GM18873 (cell line): ENCODE measurements at regions not wholly inside any gene's neighbourhood (a gene's known extent, or its start where the extent isn't known, plus 50 kb on each side); places are given as distances from the start of the nearest gene placed in this dataset.
"Not testable (repeated sequence)": the region's sequence is repeated elsewhere in the genome, so short reads cannot be mapped to it uniquely, and the experiment has no call there.

Experiments
- ATAC-seq: cut with Tn5 transposase; IDR thresholded peaks from one replicate; pipeline ENCODE4 v1.9.1; 2021; ENCODE audit warnings: mild to moderate bottlenecking, moderate library complexity, moderate number of reproducible peaks; ENCODE audit not compliant: unreplicated experiment, low FRiP score

DNA sequence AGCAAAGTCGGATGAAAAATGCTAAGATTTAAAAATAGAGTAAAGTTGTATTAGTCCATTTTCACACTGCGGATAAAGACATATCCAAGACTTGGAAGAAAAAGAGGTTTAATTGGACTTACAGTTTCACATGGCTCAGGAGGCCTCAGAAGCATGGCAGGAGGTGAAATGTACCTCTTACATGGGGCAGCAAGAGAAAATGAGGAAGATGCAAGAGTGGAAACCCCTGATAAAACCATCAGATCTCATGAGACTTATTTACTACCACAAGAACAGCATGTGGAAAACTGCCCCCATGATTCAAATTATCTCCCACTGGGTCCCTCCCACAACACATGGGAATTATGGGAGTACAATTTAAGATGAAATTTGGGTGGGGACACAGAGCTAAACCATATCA is 391.7 kb downstream of the PTPRC start:
- ATAC-seq, result not testable (repeated sequence)

DNA sequence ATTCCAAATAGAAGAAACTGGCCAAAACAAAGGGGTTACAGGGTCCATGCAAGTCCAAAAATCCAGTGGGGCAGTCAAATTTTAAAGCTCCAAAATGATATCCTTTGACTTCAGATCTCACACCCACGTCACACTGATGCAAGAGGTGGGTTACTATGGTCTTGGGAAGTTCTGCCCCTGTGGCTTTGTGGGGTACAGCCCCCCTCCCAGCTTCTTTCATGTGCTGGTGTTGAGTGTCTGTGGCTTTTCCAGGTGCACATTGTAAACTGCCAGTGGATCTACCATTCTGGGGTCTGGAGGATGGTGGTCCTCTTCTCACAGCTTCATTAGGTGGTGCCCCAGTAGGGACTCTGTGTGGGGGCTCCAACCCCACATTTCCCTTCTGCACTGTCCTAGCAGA is 392.3 kb downstream of the PTPRC start:
- not testable (repeated sequence) for ATAC-seq

DNA sequence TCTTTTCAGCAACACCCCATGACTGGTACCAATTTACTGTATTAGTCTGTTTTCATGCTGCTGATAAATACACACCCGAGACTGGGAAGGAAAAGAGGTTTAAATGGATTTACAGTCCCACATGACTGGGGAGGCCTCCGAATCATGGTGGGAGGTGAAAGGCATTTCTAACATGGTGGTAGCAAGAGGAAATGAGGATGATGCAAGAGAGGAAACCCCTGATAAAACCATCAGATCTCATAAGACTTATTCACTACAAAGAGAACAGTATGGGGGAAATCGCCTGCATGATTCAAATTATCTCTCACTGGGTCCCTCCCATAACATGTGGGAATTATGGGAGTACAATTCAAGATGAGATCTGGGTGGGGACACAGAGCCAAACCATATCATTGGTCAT is 393.6 kb downstream of the PTPRC start:
- not testable (repeated sequence) for ATAC-seq

DNA sequence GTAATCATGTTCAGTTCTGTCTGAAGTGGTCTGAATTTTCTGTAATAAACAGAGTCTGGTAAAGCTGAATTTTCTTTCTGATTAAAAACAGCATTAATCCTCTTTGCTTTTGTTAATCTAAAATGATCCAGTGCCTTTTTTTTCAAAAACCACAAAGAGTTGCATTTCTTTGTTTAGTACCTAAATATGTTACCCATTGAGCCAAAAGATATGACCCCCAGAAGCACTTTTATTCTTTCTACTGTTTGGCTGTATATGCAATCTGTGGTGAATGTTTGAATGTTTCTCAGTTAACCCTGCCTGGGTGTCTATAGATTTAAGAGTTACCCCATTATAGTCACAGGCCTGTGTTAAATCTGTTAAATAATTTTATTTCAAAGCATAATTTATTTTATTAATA is 394.8 kb downstream of the PTPRC start:
- no peak for ATAC-seq

DNA sequence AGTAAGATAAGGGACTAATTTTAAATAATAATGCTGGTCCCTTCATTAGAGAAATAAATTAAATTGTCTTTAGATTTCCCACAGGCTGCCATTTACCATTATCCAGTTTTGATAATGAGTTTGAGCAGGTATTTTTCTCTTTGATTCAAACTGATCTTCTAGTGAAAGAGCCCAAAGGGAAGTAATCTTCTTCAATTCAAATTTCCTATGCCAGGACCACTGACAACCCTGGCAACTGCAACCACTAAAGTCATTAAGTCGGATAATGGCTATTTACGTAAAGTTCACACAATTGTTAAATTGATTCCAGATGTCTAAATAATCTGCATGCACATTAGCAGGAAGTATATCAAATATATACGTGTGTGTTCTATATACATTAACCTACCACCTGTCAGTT is 399.3 kb downstream of the PTPRC start:
- ATAC-seq, result no peak

DNA sequence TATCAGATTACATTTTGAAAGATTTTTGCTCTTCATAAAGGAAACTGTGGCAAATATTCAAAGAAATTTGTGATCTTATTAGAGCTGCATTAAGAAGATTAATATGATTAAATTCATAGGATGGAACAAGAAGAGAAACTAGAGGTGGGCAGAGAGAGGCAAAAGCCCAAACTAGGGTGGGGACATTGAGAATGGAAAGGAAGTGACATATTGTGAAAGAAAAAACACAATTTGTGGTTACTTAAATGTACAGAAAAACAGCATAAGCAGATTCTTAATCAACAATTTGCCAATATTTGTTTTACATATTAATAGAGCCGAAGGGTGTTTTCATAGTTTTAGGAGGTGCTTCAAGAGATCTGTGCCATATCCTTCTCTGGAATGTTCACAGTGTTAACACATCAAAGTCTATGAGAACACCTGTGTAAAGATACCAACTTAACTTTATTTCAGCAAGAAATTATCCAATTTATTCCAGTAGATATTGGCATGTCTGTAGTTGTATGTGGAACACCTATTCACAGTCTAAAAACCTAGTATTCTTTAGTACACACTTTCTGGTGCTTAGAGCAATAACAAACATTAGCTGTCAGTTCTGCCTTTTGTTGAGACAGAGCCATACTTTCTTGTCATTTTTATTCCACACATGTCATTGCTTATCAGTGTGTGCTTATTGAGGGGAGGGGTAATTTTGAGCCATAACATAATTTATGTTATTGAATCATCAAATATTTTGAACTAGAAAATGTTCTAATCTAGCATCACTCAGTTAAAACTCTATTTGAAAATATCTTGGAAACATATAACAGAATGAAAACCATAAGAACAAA is 401.5 kb downstream of the PTPRC start:
- no peak for ATAC-seq

DNA sequence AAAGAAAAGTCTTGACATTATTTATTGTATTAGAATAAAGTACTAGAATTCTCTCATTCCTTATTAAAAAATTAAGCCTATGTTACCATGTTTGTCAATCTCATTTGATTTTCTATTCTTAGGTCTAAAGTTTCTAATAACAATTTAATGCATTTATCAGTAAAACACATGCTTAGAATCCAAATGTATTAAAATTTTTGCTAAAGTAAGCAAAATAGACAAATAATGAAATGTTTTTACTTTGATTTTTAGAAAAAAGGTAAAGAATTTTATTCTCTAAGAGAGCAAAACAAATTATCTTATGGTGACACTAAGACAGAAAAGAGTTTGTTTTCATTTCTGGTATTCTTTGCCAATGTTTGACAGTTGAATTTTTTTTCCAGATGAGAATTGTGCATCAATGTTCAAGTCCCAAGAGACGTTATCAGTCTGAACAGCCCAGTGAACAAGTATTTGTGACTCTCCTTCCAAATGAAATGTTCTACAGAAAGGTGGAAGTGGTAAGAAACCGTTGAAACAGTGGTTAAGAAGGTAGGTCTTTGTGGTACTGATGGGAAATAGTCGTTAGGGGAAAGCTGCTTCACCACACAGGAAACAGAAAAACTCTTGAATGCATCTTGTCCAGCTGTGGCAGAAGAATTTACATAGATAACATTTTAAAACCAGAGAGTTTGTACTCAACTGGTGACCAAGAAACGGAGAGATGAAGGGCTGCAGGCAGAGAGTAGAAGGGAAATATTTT is 402.5 kb downstream of the PTPRC start:
- ATAC-seq, result peak; percentile 99

DNA sequence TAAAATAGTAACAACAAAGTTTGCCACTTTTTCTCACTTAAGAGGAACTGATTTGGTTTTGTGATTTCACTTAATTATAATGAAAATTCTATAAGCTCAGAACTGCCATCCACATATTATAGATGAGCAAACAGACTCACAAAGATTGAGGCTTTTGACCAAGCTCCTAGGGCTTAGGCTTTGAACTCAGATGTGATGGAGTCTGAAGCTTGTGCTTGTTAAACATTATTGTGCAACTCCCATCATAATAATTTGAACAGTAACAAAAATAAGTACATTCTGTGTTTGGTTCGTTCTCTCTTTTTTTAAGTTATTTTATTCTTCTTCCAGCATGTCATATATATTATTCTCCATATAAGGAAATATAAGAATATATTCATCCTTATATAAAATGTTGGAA is 403.4 kb downstream of the PTPRC start:
- no peak for ATAC-seq

DNA sequence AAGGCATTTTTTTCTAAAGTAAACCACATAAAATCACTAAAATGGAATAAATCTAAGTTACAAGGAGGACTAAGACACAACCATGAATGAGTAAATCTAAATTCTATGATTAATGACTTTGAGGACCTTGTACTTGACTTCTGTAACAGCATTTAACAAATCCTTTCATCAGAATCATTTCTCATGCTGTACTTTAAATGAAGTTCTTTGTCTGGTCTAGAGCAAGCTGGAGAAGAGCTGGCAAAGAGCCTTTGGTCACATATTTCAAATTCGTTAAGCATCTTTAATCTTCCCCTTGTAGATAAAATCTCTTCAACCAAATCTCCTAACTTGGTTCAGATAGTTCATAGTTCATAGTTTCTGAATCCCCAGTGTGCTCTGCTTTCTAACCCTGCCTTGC is 405.4 kb downstream of the PTPRC start:
- ATAC-seq, result no peak

DNA sequence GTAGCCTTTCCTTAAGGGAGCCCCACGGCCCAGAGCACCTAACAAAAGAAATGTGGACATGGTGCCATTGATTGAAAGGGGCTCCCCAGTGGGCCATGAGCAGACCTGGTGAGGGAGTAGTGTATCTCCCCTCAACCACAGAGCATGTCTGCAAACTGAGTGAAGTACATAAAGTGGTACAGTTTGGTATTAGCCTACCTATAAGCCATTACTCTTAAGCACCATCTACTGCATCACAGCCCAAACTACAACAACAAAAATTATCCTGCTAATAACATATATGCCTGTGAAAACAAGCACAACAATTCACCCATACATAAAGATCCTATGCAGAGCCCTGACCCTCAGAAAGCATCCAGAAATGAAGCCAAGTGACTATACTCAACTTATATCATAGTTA is 407.8 kb downstream of the PTPRC start:
- no peak for ATAC-seq

DNA sequence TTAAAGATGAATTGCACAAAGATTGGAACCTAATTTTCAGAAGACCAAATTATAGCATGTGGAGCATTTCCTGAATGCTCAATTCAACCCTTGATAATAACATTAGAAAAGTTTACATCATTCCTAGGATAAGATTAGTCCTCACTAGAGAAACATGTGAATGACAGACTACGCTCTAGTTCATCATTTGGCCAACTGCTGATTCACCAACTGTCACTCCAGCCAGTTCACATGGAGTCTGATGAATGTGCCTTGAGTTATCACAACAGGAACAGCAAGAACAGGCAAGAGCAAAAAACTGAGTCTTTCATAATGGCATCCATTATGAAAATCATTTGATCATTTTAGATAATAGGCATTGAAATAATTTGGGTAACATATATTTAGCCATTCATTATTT is 415.9 kb downstream of the PTPRC start:
- no peak for ATAC-seq

DNA sequence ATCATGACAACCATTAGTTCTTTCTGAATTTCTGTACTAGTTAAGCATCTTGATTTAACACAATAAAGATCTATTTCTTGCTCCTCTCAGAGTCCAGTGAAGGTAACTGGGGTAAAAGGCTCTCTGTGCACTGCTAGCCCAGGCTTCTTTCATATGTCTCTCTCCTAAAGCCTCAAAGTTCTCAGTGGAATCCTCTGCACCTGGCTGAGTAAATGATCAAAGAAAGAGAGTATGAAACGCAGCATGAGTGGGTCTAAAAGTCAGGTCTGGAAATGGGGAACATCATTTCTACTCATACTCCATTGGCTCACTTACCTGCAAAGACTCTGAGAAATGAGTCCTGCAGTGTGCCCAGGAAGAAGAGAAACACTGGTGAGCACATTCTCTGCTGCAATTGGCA is 418.5 kb downstream of the PTPRC start:
- no peak for ATAC-seq

DNA sequence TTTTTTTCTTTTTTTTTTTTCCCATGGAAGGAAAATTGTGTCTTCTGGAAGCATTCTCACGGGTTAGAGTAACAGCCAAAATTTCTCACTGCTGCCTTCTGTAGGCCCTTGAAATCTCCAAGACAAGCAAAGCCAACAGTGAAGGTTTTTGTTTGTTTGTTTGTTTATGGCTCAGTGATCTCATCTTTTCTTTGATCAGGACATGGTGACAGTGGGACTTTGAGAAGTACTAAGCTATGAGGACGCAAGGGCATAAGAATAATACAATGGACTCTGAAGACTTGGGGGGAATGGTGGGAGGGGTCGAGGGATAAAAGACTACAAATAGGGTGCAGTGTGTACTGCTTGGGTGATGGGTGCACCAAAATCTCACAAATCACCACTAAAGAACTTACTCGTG is 419.4 kb downstream of the PTPRC start:
- ATAC-seq, result no peak

DNA sequence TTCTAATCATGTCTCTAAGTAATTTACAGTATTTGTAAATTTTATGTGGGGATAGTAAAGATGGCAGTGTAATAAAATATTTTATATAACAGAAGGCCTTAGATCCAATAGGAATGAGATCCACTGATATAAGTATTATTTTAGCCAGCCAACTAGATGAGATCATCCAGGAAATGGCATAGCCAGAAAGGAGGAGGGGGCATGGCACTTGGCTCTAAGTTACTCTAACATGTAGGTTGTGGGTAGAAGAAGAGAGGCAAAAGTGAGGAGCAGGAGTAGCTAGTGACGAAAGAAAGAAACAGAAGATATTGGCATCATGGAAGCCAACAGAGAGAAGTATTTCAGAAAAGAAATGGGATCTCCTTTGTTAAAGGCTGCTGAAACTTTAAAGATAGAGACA is 426.1 kb downstream of the PTPRC start:
- ATAC-seq, result no peak

DNA sequence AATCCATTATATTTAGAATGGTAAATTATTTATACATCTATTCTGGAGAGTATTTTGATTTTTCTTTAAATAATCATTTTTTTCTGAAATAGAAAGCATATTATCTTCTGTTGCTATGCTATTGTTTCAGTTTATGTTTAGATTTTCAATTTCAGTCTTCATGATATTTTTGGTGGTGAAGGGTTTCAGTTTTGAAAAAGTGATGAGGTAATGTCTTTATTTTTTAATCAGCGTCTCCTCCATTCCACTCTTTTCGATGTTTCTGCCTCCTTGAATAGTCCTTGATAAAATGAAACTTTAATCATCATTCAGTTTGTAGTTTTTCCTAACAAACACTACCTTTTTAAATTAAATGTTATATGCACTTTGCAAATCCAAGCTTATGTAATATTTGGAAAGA is 428.6 kb downstream of the PTPRC start:
- ATAC-seq, result peak; percentile 88

DNA sequence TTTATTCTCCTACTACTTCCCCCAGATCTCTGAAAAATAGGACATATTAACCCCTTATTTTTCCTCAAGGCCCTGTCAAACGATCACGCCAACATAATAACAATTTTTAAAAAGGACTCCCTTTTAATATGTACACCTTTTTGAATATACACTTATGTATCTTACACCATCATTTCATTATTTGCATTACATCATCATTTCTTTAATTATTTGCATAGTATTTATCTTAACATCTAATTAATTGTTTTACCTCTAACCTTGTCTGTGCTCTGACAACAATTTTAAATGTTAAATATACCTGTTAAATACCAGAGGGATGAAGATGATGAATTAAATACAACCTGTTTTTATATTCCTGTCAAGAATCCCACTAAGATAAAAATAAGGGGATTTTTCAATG is 432.2 kb downstream of the PTPRC start:
- ATAC-seq, result no peak

DNA sequence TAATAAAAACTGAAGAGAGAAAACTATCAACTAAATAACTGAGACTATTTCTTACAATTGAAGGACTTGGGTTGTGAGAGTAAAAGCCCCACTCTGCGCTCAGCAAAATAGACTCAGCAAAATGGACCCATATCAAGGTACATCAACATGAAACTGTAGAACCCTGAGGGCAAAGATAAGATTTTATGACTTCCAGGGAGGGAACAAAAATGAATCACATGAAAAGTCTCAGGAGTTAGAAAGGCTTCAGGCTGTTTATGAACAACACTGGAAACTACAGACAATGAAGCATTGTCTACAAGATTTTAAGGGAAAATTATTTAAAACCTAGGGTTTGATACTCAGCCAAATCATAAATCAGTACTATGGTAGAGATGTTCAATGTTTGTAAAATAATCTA is 434.3 kb downstream of the PTPRC start:
- ATAC-seq, result no peak

DNA sequence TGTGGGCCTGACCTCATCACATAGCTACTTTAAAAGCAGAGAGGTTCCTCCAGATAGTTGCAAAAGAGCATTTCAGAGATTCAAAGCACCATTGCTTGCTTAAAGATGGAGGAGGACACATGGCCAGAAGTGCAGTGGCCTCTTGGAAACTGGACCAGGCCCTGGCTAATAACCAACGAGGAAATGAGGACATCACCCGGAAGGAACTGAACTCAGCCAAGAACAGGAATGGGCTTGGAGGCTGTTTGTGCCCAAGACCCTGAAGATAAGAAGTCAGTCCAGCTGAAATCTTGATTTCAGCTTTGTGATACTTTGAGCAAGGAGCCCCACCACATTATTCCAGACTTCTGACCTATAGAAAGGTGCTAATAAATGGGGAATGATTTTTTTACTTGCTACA is 437.0 kb downstream of the PTPRC start:
- ATAC-seq, result no peak

DNA sequence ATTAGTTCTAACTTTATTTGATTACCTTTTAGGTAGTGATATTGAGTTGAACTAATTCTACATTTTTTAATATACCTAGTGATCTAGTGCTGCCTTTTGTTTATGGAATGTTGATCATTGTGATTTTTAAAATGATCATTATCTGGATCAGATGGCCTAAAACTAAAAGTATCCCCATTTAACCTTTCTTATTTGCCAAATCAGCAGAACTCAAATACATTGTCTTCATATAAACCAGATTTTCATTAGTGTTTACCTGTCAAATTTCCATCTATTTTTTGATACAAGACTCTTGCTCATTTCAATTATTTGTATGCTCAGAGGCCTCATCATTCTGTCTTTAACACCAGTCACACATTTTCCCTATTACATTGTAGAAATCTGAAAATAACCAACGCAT is 441.2 kb downstream of the PTPRC start:
- ATAC-seq, result no peak

DNA sequence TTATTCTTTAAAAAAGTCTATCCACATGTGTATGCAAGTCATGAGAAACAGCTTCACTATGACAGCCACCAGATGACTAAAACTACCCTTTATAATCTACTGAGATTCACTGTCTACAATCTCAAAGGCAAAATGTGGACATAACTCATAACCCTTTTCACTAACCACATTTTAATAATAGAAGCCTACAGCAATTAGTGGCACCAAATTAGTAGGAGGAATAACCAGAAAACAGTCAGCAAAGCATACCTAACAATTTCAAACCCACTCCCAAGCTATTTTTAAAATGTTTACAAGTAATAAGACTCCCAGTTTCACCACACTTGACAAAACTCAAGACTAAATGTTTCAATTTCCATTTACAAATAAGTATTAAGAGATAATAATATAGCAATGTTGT is 442.9 kb downstream of the PTPRC start:
- peak; percentile 79 for ATAC-seq

DNA sequence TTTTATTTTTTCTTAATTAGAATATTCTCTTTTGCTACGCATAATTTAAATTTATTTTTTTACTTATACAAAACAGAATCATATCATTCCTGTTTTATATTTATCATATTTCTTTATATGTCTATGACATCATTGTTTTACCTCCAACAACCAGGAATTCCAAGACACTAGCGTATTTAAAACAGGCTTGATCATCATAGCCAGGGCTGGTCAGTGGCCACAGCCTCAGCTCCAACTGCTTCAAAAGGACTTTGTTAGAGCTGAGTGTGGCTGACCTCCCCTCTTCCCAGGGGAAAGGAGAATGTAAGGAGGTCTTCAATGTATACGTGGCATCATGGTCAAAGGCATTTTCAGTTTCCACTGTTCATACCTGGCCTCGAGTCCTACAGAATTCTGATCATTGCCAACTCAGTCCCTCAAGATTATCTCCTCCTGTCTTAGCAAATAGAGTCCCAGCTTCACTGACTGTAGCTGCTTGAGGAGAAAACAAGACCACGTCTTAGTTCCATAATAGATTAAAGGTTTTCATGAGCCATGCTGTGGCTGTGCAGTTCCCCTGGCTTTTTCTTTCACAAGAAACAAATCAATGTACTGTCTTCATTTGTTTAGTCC is 444.0 kb downstream of the PTPRC start:
- no peak for ATAC-seq

DNA sequence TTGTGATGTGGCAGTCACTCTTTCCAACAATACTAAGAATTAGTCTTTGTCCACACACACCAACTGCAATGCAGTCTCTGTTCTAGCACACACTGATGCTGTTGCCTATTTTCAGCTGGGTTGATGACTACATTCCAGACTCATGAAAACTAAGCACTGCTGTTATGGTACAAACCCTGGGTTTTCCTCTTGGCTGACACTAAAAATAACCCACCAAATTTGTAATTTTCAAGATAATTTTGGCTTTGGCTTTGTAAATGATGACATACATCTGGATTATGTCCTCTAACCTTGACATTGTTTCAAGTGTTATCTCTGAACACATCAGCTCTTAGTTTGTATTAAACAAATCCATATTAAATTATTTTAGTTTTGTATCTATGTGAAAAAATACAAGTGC is 444.8 kb downstream of the PTPRC start:
- no peak for ATAC-seq
